HuH-7.5 (cell line): ENCODE measurements at regions not wholly inside any gene's neighbourhood (a gene's known extent, or its start where the extent isn't known, plus 50 kb on each side); places are given as distances from the start of the nearest gene placed in this dataset.

Experiments used
- DNase-seq: peaks from one replicate; pipeline ENCODE4 v3.0.0; 2011; ENCODE audit warnings: low spot score

DNA sequence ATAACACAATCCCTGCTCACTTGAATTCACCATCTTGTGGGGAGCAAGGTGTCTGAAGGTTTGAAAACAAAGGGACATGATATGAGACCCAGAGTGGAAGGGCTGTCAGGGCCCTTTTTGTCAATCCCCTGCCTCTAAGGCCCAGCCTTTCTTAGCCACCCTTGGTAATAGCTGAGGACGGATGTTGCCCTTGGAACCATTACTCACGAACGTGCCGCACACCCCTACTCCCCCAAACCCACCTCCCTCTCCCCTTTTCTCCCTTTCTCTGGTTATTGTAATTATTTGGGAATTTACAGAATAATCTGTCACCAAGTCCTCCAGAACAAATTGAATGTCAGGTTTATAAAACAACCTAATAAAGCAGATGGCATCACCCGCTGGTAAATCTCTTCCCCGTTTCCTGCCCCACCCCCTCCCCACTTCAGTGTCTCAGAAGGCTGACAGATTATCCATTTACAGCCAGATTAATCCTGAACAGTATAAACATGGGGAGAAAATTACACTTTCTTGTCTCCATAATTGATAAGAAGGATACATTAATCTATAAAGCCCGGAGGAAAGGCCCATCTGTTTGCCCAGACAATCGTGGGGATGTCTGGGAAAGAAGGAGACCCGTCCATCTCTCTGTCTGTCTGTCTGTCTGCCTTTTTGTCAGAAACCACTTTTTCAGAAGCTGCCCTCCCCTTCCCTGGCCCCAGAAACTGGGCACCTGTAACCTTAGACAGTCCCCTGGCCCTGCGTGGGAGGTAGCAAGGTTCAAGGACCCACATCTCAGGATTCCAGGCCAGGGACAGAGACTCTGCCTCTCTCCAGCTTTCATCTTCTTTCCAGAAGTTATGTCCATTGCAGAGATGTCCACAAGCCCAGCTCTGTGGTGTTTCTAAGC lies 60.6 kb upstream of the CD34 start:
- no peak for DNase-seq

DNA sequence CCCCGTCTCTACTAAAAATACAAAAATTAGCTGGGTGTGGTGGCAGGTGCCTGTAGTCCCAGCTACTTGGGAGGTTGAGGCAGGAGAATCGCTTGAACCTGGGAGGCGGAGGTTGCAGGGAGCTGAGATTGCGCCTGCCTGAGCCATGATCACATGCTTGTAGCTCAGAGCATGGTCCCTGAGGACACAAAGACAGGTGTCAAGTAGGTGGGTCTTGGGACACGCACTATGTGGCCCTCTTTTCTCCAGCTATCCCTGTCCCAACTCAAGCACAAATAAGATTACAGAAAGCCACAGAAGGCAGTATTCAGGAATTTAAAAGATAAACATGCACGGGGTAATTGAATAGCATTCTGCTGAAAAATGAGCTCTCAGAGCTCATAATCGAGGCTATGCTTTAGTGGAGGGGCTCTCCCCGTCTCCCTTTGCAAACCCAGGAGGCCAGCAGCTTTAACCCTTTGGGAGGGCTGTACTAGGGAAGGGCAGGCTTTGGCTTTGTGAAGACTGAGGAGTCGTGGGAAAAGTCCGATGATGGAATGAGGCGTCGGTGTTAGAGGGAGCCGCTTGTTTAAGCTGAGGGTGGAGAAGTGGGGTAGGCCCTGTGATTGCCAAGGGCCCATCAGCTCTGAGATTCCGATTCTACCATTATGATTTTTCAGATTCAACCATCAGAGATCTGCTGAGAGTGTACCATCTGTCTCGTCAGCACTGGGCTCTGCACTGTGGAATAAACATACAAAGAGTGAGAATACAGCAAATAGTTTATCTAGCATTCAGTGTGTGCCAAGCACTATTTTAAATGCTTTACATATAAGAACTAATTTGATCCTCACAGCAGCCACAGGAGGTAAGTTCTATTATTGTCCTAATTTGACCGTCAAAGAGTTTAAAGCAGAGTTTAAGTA lies 59.7 kb upstream of the CD34 start:
- no peak for DNase-seq

DNA sequence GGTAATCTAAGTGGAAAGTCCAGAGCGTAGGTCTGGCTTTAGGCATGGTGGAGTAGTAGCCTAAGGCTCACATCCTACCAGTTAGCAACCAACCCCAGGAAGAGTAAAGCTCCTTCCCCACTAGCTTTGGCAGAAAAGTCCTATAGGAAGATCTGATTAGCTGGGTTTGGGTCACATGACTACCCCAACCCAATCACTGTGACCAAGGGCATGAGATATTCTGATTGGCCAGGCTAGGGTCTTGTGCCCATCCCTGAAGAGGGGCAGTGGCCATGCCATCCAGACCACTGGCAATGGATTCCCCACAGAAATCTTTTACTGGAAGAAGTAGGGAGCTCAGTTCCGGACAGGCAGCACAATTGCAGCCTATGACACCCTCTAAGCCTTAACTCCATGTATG lies 58.6 kb upstream of the CD34 start:
- DNase-seq = no peak

DNA sequence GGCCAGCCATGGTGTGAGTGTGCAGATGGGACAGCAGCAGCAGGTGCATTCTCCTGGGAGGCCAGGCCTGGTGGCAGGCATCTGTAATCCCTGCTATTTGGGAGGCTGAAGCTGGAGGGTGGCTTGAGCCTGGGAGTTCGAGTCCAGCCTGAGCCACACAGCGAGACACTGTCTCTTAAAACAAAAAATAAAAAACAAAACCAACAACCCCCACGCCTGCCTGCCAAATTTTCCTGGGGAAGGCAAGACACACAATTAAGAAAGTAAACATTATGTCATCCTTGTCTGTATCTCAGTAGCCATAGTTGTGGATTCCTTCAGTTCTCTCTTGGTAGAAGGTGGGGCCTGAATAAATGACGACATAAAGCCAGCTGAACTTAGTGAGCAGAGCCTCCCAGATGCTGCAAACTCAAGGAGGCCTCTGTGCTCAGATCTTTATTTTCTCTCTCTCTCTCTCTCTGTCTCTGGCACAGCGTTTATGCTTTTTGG lies 57.6 kb upstream of the CD34 start:
- DNase-seq = no peak

DNA sequence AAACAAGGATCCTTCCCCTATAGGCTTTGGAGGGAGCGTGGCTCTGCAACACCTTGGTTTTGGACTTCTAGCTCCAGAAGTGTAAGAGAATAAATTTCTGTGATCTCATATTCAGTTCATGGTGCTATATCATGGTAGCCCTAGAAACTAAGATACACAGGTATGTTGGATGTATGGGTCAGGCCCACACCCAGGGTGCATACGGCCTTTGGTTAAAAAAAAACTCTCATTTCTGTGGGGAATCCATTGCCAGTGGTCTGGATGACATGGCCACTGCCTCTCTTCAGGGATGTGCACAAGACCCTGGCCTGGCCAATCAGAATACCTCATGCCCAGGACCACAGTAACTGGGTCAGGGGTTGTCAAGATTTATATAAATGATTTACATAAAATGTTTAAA lies 56.8 kb upstream of the CD34 start:
- no peak for DNase-seq

DNA sequence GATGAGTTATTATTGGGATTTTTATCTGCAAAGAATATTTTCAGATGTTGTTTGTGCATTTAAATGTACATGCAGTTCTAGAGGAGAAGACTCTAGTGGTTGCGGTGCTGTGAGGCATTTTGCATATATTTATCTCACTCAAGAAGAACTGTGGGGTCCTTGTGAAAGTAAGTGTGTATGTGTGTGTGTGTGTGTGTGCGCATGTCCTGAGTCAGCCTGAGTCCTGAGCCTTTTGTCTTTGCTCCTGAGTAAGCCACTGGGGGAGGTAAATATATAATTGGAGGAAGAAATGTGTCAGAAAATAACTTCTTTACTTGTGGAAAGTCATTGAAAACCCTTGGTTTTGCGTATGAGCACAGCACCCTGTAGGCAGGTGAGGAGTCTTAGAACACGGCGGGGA lies 55.6 kb upstream of the CD34 start:
- no peak for DNase-seq

DNA sequence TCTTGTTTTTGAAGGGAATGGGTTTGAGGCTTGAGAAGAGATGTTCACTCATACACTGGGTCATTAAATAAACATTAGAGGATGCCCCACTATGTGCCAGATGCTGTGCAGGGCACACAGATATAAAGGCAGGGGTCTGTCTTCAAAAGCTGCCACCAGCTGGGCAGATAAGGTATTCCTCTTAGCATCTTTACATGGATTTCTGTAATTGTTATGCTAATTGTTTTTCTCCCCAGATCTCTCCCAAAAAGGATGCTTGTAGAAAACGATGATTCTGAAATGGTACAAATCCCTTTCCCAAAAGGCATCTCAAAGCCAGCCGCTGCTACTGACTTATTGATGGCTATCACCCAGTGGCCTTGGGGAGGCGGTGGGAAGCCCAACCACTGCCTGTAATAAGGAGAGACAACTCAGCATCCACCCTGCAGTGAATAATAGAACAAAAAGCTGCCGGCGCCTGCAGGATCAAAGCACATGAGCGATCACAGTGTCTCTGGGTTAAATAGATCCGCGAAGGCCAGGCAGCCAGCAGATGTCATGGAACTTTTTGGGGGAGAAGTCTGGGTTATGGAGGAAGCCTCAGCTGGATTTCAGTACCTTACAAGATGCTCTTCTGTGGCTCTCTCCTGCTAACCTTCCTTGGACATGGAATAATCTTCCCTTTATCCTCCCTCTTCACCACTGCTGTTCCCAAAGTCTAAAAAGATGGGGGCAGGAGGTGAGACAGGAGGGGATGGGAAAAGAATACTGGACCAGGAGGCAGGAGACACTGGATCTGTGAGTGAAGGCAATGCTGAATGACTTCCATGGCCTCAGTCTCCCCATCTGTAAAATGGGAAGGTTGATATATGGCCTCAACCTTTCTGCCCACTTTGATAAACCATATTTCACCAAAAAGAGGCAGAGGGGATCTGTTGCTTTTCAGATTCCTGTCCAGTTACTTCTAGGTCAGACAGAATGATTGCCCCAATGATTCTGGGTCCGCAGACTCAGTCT lies 54.8 kb upstream of the CD34 start:
- no peak for DNase-seq

DNA sequence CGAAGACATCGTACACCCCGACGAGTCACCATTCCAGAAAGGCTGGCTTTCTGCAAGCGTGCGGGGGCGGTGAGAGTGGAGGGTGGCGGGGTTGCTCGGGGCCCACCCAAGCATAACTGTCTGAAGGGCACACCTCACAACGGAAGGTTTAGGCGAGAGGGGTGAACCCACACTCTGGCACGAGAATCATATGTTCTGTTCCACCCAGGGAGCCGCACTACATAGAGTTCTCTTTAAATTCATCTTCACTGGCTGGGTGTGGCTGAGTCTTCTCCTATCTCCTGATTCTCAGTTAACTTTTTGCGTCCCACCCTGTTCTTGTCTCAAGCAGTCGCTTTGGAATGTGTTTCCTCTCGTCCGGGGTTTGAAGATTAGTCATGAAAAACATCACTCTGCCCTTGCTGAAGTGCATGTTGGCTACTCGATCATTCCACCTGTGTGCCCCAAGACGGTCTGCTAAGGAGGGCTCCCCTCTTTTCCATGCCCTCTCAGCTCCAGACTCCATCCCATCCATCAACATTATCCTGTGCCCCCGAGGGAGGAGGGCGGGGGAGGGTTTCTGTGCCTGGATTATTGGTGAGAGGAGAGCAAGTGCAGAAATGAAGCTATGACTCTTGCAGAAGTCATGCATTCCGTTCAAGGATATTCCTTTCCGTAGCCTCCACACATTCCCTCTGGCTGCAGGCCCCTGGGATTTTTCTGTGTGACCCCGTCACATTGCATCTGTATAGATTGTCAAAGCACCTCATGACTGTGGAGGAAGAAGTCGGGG lies 53.5 kb upstream of the CD34 start:
- no peak for DNase-seq

DNA sequence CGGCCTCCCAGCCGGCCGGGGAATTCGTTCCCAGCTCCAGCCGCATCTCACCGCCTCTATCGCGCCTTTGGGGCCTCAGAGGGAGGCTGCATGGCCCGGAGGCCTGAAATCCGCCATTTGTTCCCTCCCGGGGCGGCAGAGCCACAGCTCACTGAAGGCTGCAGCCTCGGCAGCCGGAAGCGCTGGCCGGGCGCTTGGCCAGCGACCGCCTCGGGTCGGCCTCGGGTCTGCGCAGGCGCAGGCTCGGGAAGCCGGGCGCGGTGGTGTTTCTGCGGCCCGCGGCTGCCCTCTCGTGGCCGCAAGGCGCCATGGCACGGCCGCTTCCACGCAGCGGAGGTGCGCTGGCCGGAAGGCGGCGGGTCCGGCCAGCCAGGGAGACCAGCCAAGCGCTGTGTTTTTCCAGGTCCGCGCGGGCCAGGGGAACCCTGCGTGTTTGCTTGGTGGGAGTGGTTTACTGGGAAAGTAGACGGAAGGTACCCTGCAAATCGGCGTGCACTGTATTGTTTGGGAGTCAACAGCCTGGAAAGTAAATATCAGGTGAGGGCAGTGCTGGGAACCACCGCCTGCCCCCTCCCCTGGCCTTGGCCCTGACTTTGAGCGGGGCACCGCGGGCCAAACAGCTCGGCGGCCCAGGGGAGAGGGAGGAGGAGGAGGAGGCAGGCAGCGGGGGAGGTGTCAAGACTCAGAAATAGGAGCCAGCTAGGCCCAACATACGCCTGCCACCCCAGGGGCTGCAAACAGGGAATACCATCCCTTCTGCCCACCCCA lies 52.7 kb upstream of the CD34 start:
- DNase-seq = peak; percentile 92

DNA sequence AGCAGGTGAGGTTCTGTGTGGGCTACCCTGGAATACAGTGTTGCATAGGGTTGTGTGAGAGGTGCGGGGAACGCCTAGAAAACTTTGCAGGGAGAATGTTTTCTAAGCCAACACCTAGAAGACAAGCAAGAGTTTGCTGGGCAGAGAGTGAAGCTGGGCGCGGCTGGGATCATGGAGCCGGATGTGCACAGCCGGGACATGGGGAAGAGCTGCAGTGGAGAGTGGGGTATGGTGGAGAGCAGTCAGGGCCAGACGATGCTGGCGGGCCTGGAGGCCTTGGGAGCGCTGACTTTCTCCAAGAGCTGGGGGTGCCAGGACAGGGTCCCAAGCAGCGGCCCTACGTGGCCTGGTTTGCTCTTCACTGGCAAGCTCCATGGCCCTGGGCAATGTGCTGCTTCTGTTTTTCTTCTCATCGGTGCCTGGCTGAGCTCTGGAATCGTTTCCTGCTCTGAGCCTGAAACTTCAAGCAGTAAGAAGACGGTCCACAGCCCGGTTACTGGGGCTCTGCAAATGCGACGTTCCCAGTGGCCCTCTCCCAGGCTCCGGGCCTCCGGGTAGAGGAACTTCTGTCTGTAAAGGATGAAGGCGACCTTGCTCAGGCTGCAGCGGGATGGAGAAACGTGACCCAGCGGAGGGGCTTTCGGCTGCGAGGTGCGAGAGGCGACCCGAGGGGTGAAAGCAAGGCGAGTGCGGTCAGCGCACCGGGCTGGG lies 51.9 kb upstream of the CD34 start:
- peak; percentile 31 for DNase-seq
